SK-N-SH treated with all-trans-retinoic acid at 6 μM for 48 hours (cell line): ENCODE measurements at regions not wholly inside any gene's neighbourhood (a gene's known extent, or its start where the extent isn't known, plus 50 kb on each side); places are given as distances from the start of the nearest gene placed in this dataset.

Experiments used
- ATAC-seq: fragments of 200-7000 bp; cut with Tn5 transposase; 3 replicates; pipeline ENCODE4 v1.9.1; 2020; ENCODE audit warnings: mild to moderate bottlenecking, moderate library complexity
- BACH2 ChIP-seq: fragments of 250-450 bp; sonication (Bioruptor Pico); IDR thresholded peaks from 2 replicates; pipeline ENCODE4 v1.9.0; 2021; ENCODE audit warnings: mild to moderate bottlenecking, borderline replicate concordance
- CSDC2 ChIP-seq: fragments of 250-450 bp; sonication (Bioruptor Pico); IDR thresholded peaks from 2 replicates; pipeline ENCODE4 v1.5.0; 2020; ENCODE audit warnings: mild to moderate bottlenecking, moderate library complexity
- CSRNP3 ChIP-seq: fragments of 250-450 bp; sonication (Bioruptor Pico); IDR thresholded peaks from 2 replicates; pipeline ENCODE4 v1.5.1; 2021; ENCODE audit warnings: mild to moderate bottlenecking, moderate library complexity
- ESRRG ChIP-seq: fragments of 250-450 bp; sonication (Bioruptor Pico); IDR thresholded peaks from 2 replicates; pipeline ENCODE4 v1.6.1; 2021; ENCODE audit warnings: mild to moderate bottlenecking
- GLIS3 ChIP-seq: fragments of 250-450 bp; sonication (Bioruptor Pico); IDR thresholded peaks from 2 replicates; pipeline ENCODE4 v1.5.0; 2020; ENCODE audit warnings: mild to moderate bottlenecking, moderate library complexity
- ISL1 ChIP-seq: fragments of 250-450 bp; sonication (Bioruptor Pico); IDR thresholded peaks from 2 replicates; pipeline ENCODE4 v2.1.2; 2022; ENCODE audit warnings: mild to moderate bottlenecking, moderate library complexity
- OSR1 ChIP-seq: fragments of 250-450 bp; sonication (Bioruptor Pico); IDR thresholded peaks from 2 replicates; pipeline ENCODE4 v1.8.0; 2022; ENCODE audit warnings: moderate library complexity, mild to moderate bottlenecking, inconsistent platforms
- PATZ1 ChIP-seq: fragments of 250-450 bp; sonication (Bioruptor Pico); IDR thresholded peaks from 2 replicates; pipeline ENCODE4 v1.8.0; 2020; ENCODE audit warnings: mild to moderate bottlenecking, moderate library complexity, borderline replicate concordance
- POU6F1 ChIP-seq: fragments of 250-450 bp; sonication (Bioruptor Pico); IDR thresholded peaks from 2 replicates; pipeline ENCODE4 v1.8.0; 2021; ENCODE audit warnings: low read depth, mild to moderate bottlenecking, moderate library complexity, borderline replicate concordance
- PPARA ChIP-seq: fragments of 250-450 bp; sonication (Bioruptor Pico); IDR thresholded peaks from 2 replicates; pipeline ENCODE4 v1.5.0; 2020; ENCODE audit warnings: mild to moderate bottlenecking, borderline replicate concordance
- RARB ChIP-seq: fragments of 250-450 bp; sonication (Bioruptor Pico); IDR thresholded peaks from 2 replicates; pipeline ENCODE4 v1.8.0; 2021; ENCODE audit warnings: mild to moderate bottlenecking, moderate library complexity
- SNAI2 ChIP-seq: fragments of 250-450 bp; sonication (Bioruptor Pico); IDR thresholded peaks from 2 replicates; pipeline ENCODE4 v1.5.0; 2020; ENCODE audit warnings: mild to moderate bottlenecking, moderate library complexity
- TCF4 ChIP-seq: fragments of 250-450 bp; sonication (Bioruptor Pico); IDR thresholded peaks from 2 replicates; pipeline ENCODE4 v1.8.0; 2021; ENCODE audit warnings: mild to moderate bottlenecking, moderate library complexity, borderline replicate concordance
- TSHZ2 ChIP-seq: fragments of 250-450 bp; sonication (Bioruptor Pico); IDR thresholded peaks from 2 replicates; pipeline ENCODE4 v1.5.0; 2020; ENCODE audit warnings: mild to moderate bottlenecking, moderate library complexity
- ZC3H10 ChIP-seq: fragments of 250-450 bp; sonication (Bioruptor Pico); IDR thresholded peaks from 2 replicates; pipeline ENCODE4 v1.5.1; 2021; ENCODE audit warnings: mild to moderate bottlenecking, moderate library complexity
- ZFP3 ChIP-seq: fragments of 250-450 bp; sonication (Bioruptor Pico); IDR thresholded peaks from 2 replicates; pipeline ENCODE4 v1.5.0; 2020; ENCODE audit warnings: mild to moderate bottlenecking, moderate library complexity
- ZNF565 ChIP-seq: fragments of 450-650 bp; formaldehyde crosslinking; conservative IDR thresholded peaks from 2 replicates; pipeline ENCODE4 v1.5.0; 2020; ENCODE audit warnings: low read depth, mild to moderate bottlenecking, moderate library complexity
- ZNF70 ChIP-seq: fragments of 450-650 bp; formaldehyde crosslinking; IDR thresholded peaks from 2 replicates; pipeline ENCODE4 v1.5.0; 2020; ENCODE audit warnings: mild to moderate bottlenecking, moderate library complexity
- ZNF8 ChIP-seq: fragments of 450-650 bp; formaldehyde crosslinking; IDR thresholded peaks from 2 replicates; pipeline ENCODE4 v1.5.0; 2020; ENCODE audit warnings: mild to moderate bottlenecking, moderate library complexity

GRCh38 chr4:44120646-44121045 lies 328.0 kb downstream of the KCTD8 start:
- no peak for ATAC-seq
- TF ChIP-seq PPARA (no peak), CSRNP3 (CRISPR knock-in tag) (no peak), BACH2 (CRISPR knock-in tag) (no peak), PATZ1 (CRISPR knock-in tag) (no peak), RARB (CRISPR knock-in tag) (no peak), ZNF70 (no peak), TCF4 (no peak), CSDC2 (CRISPR knock-in tag) (no peak), TSHZ2 (CRISPR knock-in tag) (no peak), ZC3H10 (CRISPR knock-in tag) (no peak), ZFP3 (CRISPR knock-in tag) (no peak)
- TF ChIP-seq, all 23 proteins: peak for 0

GRCh38 chr4:44121210-44121609 lies 327.4 kb downstream of the KCTD8 start:
- no peak for ATAC-seq
- no peak for TF ChIP-seq ZNF565
- TF ChIP-seq GLIS3 (CRISPR knock-in tag), result no peak
- no peak for TF ChIP-seq ISL1
- no peak for TF ChIP-seq SNAI2
- TF ChIP-seq ZFP3 (CRISPR knock-in tag), result no peak
- TF ChIP-seq BACH2 (CRISPR knock-in tag), result no peak
- TF ChIP-seq ESRRG (CRISPR knock-in tag), result no peak
- TF ChIP-seq OSR1 (CRISPR knock-in tag), result no peak
- no peak for TF ChIP-seq RARB (CRISPR knock-in tag)
- no peak for TF ChIP-seq POU6F1
- TF ChIP-seq ZNF8, result no peak
